ENCODE measurements at regions not wholly inside any gene's neighbourhood (a gene's known extent, or its start where the extent isn't known, plus 50 kb on each side); places are given as distances from the start of the nearest gene placed in this dataset.

DNA sequence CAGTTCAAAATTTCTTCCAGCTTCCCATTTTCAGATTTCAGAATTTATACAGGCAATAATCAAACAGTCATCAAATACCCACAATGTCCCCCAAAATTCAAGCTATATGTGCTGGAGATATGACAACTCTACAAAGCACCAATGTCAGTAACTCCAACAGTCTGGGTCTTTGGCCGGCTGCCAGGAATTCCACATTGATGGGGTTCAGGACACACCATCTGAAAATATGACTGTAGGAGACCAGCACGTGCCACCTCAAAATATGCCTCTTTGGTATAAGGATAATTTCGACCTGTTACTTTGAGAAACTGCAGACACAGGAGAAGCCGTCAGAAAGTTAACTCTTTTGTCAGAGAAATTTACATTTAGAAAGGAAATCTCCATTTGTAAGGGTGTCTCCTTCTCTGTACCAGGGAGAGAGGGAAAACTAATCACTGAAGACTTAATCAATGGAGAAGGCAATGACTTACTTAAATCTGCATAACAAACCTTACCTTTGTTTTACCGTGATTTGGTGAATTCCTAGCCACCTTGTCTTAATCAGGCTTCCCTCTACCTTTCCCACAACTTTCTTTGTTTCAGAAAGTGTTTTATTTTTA lies 594.3 kb upstream of the CDH5 start:
- no peak for DNase-seq (ENCODE audit: low read depth in 2 of 2)

DNA sequence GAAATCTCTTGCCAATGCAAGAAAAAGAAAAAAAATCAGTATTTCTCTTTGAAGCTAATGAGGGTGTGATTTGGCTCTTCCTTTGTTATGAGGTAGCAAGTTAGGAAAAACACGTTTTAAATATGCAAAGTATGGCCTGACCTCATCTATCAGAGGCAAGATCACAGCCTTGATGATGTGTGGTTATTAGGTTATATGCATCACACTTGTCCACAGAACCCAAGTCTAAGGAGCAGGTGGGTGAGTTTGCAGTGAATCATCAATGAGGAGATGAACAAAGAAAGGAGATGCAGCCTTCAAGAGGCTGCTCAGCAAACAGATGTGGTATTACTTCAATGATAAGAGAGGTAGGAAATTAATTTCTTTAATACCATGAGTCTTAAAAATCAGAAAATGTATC lies 594.8 kb upstream of the CDH5 start:
- DNase-seq (ENCODE audit: low read depth in 2 of 2), result no peak

DNA sequence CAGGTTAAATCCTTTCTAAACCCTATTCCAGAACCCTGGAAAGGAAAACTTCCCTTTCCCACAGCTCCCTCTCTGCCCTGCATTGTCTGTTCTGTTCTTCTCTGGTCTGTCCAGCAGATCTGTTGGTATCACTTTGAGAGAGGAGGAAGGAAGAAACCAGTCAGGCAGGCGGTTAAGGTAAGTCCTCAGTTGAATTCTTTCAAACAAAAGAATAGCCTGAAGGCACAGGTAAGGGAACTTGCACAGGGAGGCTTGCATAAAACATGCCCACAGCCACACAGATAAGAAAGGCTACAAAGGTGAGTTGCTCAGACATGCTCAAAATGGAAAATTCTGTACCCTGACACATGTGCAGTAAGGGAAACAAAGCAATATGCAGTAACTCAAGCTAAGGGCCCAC lies 595.7 kb upstream of the CDH5 start:
- no peak for DNase-seq (ENCODE audit: low read depth in 2 of 2)

DNA sequence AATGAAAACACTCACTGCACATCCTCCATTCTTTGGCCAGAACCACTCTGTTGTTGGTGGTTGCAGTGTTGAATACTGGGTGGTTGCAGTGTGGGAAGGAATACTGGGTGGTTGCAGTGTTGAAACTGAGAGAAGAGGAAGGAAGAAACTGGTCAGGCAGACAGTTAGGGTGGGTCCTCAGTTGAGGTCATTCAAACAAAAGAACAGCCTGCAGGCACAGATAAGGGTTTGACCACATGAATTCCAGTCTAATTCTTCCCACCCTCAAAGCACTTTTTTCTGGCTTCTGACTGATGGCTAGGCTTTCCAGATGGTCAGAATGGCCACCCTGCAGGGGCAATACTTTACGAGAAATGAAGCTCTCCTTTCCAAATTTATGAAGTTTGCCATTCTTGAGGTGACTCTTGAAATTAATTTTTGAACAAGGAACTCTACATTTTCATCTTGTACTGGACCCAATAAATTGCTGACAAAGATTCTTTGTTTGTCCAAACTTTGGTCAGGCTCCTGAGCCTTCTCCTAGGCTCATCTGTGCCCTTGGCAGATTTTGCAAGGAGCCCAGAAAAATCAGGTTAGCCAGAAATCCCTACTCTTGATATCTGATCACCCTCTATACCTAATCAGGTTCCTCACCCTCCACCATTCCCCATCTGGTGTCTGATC lies 596.6 kb upstream of the CDH5 start:
- DNase-seq (ENCODE audit: low read depth in 2 of 2), result no peak

DNA sequence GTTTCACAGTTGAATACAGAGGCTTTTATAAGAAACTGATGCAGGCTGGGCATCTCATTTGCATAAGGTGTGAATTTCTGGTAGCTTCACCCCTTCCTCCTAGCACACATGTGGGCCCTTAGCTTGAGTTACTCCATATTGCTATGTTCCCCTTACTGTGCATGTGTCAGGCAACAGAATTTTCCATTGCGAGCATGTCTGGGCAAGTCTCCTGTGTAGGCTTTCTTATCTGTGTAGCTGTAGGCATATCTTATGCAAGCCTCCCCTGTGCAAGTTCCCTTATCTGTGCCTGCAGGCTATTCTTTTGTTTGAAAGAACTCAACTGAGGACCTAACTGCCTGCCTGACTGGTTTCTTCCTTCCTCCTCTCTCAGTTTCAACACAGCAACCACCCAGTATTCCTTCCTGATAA lies 597.4 kb upstream of the CDH5 start:
- no peak for DNase-seq (ENCODE audit: low read depth in 2 of 2)

DNA sequence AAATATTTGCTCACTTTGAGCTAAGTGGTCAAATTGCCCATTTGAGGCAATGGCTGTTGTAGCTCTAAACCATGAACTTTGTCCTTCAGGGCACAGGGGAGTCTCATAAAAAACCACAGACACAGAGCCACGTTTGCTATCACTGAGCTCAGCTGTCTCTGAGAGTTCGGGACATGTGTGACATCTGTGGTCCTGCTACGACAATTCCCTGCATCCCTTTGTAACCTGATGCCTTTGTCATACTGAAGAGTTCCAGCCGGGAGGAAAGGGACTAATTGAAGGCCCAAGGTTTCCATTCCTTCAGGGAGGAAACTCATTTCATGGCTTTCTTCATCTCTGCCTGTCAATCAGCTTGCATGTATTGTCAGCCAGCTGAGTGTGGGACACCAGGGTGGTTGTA lies 599.4 kb upstream of the CDH5 start:
- no peak for DNase-seq (ENCODE audit: low read depth in 2 of 2)

DNA sequence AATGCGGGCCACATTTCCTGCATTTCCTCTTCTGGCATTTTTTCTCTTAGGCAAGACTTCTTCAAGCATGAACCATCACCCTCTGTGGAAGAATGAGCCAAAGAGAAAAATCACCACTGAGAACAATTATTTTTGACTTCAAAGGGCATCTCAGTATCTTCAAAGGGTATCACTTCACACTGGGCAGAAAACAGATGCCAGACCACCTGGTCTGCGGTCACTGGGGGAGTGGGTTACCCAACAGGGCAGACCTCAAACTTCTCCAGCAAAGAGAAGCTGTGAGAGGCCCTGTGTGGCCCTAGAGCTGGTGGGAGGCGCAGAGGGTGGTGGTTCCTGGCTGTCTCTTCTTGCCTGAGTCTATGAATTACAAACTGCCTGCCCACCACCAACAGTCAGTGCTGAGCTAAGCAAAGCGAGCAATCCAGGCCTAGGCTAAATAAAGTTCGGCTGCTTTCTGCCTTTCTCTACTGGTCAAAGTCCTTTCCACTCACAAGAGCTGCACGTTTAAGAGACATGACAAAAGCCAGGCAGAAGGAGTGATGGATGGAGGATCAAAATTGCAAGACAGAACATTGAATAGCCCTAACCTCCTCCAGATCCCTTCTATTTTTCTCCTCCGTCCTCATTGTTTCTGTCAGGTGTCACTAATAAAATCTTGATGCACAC lies 602.7 kb upstream of the CDH5 start:
- no peak for DNase-seq (ENCODE audit: low read depth in 2 of 2)

DNA sequence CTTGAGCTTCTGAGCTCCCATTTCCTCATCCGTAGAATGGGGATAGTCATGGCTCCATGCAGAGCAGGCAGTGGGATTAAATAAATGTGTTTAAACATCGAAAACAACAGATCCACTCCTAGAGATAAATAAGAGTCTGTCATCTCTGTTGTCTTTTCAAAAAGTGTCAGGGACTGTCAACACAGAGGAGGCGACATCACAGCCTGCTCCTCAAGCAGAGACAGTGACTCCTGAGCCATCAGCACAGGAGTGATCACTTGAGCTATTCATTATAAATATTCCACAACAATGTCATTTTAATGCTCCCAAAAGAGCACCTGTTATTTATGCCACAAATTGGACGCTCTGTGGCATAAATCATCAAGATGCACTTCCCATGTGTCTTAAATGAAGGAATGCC lies 605.6 kb upstream of the CDH5 start:
- DNase-seq (ENCODE audit: low read depth in 2 of 2), result no peak

DNA sequence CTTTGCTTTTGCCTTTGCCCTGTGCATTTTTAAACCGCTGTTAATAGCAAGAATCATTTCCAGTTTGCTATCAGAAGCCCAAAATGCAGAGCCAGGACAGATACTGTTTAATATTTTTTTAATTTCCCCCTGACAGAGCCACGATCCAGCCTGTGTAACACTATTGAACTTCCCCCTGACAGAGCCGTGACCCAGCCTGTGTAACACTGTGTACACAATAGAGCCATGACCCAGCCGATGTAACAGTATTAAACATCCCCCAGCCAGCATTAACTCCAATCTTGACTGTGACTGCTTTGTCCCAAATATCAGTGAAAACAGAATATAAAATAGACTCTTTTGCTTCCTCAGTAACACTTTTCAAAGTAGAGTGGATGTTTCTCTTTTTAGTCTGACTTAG lies 607.9 kb upstream of the CDH5 start:
- no peak for DNase-seq (ENCODE audit: low read depth in 2 of 2)

DNA sequence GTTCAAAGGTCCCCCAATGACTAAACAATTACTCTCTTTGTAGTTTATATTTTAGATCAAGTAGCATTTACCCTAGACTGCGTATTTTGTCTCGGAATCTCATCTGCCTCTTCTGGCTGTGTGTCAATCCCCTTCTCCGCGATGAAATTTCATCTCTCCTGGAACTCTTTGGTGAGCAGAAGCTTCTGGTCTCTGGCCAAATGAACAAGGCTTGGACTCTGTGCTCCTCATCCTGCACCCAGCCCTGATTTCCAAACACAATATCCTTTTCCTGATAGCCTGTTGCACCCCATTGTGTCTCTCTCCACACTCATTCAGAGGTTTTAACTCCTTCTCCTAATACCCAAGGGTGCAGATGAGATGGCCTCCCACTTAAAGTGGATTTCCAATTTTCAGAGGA lies 609.4 kb upstream of the CDH5 start:
- DNase-seq (ENCODE audit: low read depth in 2 of 2), result no peak

DNA sequence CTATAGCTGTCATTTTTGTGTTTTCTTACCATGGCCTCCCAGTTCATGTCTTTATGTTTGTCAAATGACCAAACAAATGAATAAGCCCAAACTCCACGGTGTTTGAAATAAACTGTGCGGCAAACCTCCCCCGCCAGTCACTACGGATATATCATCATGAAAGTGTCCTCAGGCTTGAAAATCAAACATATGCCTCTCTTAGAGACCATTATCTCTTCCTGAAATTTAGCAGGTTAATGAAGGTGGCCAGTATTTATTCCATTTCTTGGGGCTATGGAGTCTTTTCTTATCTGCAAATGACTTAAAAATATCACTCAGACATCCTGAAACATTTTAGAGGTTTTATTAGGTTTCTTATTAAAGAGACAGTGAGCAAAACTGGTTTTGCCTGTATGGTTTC lies 610.3 kb upstream of the CDH5 start:
- DNase-seq (ENCODE audit: low read depth in 2 of 2), result no peak

DNA sequence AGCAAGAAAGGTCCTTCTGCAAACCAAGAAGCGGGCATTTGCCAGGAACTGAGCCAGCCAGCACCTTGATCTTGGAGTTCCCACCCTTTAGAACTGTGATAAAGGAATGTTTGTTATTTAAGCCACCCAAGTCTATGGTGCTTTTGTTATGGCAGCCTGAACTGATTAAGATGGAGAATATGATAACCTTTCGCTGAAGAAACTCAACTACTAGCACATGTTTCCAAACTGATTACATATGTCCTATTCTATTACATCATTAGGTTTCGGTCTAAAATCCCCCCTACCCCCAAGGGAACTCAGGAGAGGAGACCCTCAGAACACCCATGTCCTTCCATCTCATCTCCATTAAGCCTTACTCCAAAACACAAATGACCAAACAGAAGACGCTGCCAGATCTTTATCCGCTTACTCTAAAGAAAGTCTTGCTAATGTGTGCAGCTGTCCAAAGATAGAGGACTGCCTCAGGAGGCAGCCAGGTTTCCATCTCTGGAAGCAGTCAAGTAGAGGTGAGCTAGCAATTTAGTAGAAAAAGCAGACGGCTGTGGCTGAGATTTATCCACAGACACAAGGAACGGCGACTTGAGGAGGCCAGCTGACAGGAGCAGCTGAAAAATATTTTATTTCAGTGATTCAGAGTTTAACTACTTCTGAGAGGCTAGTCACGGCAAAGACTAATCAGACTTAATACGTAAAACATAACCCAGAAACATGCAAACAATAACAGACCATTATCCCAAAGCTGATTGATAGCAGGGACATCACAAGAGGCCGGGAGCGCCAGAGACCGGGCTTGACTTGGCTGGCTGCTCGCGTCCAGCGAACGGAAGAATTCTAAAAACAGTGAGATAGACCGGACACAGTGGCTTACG lies 611.4 kb upstream of the CDH5 start:
- DNase-seq (ENCODE audit: low read depth in 2 of 2), result no peak

DNA sequence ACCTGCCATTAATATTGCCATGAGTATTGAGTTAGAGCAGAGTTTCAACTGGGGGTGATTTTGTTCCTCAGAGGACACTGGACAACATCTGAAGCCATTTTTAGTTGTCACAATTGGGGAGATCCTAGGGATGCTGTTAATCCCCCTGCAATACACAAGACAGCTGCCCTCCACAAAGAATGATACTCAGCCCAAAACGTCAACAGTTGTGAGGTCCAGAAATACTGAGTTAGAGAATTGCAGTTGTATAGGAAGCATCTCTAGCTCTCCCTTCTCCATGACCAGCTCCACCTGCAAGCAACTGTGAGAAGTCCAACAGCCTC lies 614.0 kb upstream of the CDH5 start:
- DNase-seq (ENCODE audit: low read depth in 2 of 2), result no peak

DNA sequence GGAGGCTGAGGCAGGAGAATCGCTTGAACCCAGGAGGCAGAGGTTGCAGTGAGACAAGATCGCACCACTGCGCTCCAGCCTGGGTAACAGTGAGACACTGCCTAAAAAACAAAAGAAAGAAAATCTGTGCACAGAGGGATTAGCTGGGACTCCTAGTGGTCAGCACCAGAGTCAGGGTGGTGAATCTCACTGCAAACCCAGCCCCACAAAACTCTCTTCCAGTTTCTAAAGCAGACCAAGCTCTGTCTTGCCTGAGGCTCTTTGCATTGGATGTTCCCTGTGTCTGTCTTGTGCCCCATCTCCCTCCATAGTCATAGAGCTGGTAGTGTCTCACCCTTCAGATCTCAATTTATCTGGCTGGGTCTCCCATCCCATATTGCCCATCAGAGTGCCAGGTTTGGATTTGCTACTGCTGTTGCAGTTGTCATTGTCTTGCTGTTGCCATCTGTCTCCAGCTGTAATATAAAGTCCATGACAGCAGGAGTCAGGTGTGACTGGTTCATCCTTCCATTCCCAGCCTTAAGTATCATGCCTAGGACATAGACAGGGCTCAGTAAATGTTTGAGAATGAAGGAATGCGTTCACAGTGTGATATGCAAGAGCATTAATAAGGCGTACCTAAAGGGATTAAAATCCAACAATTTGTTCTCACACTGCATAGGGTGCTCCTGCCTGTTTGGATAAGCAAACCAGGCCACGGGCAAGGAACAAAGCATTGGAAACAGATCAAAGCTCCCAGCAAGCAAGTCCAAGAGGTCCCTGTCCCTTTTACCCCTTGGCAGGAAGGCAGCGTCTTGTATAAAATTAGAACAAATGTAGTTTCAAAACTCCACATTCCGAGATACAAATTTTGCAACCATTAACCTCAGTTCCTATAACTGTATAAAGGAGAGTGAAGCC lies 614.6 kb upstream of the CDH5 start:
- DNase-seq (ENCODE audit: low read depth in 2 of 2), result no peak

DNA sequence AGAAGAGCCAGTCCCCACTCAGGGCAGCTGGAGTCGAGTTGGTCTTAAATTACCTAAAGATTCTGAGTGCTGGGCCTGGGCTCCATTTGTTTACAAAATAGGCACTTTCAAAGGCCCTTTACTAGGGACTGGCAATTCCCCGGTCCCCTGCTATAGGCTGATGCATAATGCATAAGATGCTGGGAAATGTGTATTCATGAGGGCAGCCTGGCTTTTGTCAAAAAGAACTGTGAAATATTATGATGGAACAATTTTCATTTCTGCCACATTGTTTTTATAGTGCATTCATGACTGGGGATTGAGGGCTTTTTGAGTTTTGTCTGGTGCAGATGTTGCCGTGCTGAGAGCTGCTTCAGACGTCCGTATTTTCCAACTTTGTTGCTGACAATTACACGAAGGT lies 617.0 kb upstream of the CDH5 start:
- no peak for DNase-seq (ENCODE audit: low read depth in 2 of 2)

DNA sequence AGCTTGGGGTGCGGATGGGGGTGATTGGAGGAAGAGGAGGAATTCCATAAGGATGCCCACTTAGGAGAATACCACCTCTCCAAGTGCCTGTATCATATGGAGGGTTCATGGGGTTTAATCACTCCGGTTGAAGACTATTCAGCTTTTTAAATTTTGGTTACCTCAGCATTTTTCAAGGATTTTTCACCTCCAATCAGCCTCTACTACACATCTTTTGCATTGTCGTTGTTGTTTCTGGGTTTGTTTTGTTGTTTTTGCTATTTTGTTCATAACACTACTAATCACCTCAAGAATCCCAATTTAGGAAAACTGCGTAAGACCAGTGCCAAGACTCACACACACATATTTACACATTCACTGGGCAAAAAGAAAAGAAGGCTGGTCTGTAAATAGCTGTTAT lies 619.5 kb upstream of the CDH5 start:
- no peak for DNase-seq (ENCODE audit: low read depth in 2 of 2)

DNA sequence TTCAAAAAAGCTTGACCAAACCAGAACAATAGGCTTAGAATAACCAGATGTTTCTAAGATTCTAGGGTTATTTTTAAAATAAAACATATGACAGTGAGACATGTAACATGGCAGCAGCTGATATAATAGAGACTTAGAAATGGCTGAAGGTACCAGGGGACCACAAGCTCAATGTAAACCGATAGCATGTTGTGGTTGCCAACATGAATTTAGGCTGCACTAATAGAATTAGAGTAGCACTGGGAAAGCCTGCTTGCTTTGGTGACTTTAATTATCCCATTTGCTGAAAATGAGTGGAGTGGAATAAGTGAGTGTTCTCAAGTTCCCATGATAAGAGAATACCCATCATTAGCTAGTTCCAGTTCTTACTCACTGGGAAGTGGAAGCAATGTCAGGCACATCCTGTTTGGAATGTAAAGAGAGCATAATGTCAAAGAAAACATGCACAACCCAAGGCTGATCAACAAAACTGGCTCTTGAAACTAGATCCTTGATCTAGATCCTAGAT lies 621.2 kb upstream of the CDH5 start:
- no peak for DNase-seq (ENCODE audit: low read depth in 2 of 2)

DNA sequence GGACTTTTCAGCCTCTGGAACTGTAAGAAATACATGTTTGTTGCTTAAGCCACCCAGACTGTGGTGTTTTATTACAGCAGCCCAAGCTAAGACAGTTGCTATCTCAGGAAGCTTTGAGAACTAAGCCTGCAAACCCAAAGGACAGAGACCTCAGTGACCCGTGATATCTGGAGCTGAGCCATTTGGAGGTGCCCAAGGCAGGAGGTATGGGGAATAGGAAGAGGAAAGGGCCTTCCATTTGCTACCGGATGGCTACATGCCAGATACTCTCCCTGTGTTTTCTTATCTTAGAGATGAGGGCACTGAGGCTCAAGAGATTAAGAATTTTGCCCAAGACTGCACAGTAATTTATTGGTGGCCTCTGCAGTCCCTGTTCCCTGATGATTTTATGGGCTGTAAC lies 622.1 kb upstream of the CDH5 start:
- DNase-seq (ENCODE audit: low read depth in 2 of 2), result no peak

DNA sequence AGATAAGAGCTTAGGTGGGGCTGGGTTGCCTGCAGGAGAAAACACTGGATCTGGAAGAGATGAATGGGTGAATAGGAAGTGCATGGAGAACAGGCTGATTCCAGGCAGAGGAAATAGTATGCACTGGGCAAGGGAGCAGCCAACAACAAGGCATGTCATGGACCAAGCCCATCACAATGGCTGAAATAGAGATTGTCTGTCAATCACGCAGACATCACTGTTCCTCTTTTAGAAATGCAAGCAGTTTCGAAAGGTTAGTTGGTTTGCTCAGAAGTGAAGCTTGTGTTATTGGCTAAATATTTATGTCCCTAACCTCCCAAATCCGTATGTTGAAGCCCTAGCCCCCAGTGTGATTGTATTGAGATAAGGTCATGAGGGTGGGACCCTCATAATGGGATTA lies 621.7 kb upstream of the CDH11 start:
- DNase-seq (ENCODE audit: low read depth in 2 of 2), result no peak

DNA sequence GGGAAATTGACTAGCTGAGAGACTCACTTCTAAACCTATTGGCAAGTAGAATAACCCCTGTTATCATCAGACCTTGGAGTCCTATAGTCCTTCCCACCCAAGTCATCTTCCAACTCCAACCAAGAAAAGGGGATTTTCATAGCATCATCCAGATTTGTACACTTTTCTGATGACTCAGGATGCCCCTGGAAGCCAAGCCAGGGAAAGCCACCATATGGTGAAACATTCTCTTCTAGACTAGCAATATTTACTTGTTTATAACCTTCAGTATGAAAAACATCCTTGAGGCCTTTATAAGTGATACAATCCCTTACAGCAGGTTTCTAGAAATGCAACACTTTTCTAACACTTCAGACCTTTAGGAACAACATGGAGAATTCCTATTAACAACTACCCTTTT lies 618.8 kb upstream of the CDH11 start:
- no peak for DNase-seq (ENCODE audit: low read depth in 2 of 2)

DNA sequence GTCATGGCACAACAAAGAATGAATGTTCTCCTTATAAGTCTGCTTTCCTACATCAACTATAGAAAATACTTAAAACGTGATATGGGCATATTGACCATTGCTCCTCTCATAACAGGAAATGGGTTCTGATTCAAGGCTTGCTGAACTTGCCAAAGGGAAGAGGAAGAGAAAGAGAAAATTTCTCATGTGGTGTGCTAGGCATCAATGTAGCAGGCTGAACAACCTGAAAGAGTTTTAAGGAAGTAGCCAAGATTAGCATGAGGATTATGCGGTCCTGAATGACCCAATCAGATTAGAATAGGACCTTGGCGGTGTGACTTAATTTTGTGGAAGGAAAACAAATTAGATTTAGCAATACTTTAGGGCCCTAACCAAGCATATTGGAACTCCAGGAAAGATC lies 617.7 kb upstream of the CDH11 start:
- DNase-seq (ENCODE audit: low read depth in 2 of 2), result no peak

DNA sequence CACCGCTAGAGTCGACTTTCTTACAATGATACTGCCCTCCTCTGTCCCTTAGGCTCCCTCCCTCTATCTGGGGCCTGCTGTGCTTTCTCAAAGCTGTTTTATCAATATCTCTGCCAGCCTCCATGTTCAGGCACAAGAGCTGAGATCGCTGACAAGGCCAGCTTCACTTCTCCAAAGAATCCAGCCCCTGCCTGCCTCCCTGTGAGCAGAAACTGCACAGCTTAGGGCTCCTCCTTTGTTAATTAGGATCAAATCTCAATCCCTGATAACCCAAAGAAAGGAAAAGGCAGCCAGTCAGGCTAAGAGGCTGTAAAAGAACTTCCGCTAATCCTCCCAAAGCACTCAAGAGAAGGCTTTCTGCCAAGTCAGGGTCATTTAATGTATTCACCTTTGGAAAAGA lies 616.0 kb upstream of the CDH11 start:
- DNase-seq (ENCODE audit: low read depth in 2 of 2), result no peak

Measured in stimulated activated CD8-positive, alpha-beta memory T cell treated with anti-CD3 and anti-CD28 coated beads, Interleukin-2, amount 100 ng/mL, for 1 hour (primary cell).